ENCODE measurements at regions not wholly inside any gene's neighbourhood (a gene's known extent, or its start where the extent isn't known, plus 50 kb on each side); places are given as distances from the start of the nearest gene placed in this dataset.

- Histone ChIP-seq H3K79me2 (ENCODE audit: control insufficient read depth, insufficient read depth, low read length) (no peaks in the 10 kb centered on the region), H3K4me2 (replicated peaks; ENCODE audit: low read depth, low read length, poor library complexity, severe bottlenecking) (no peak overlapping the region), H3K4me3 (ENCODE audit: control extremely low read depth in 1 of 5, extremely low read depth in 1 of 5, insufficient read depth in 1 of 5, low read depth in 2 of 5, low read length in 4 of 5) (no peak overlapping the region), H3K9ac (ENCODE audit: low read length) (no peak overlapping the region), H3K27me3 (replicated peaks in 1 of 4; ENCODE audit: control extremely low read depth in 1 of 4, control insufficient read depth in 3 of 4, insufficient read depth in 4 of 4, low read length in 3 of 4) (no peaks in the 10 kb centered on the region), H3K4me1 (ENCODE audit: control insufficient read depth in 2 of 2, insufficient read depth in 2 of 2, low read length in 2 of 2) (no peaks in the 10 kb centered on the region), H4K20me1 (ENCODE audit: control insufficient read depth, insufficient read depth, low read length, poor library complexity, severe bottlenecking) (no peaks in the 10 kb centered on the region), H3K27ac (ENCODE audit: low read length in 2 of 2) (no peak overlapping the region), H3K9me3 (ENCODE audit: control extremely low read depth in 1 of 3, control insufficient read depth in 2 of 3, insufficient read depth in 1 of 3, low read length in 2 of 3) (no peaks in the 10 kb centered on the region), H2AFZ (ENCODE audit: insufficient read depth, low read depth, low read length, poor library complexity, severe bottlenecking) (no peak overlapping the region), H3K36me3 (replicated peaks in 1 of 2; ENCODE audit: control extremely low read depth in 1 of 2, control insufficient read depth in 1 of 2, extremely low read depth in 1 of 2, insufficient read depth in 2 of 2, low read length in 1 of 2) (no peaks in the 10 kb centered on the region)
- CTCF ChIA-PET, result no interaction called here
- Mint-ChIP-seq H3K4me1 (no peaks in the 10 kb centered on the region), H3K9me3 (ENCODE audit: insufficient read depth) (no peaks in the 10 kb centered on the region), H3K4me3 (no peak overlapping the region), H3K27me3 (peaks cover 8% of the 10 kb centered on the region), H3K27ac (no peak overlapping the region)
- POLR2A ChIA-PET, result no interaction called here
- TF ChIP-seq CTCF (IDR thresholded peaks at IDR 0.05) (no peak), EZH2 (IDR thresholded peaks at IDR 0.05; ENCODE audit: borderline replicate concordance, insufficient read depth, low read depth, low read length, poor library complexity, severe bottlenecking) (no peak)
- intact Hi-C loops (cut with micrococcal nuclease), result no loop called here
- DNase-seq (no peak), ATAC-seq (ENCODE audit: low read depth) (no peak)
- WGBS (ENCODE audit: insufficient coverage), result 81% methylated on average over 3 of the region's 5 CpGs
These were observed 91.5 kb downstream of the COX18 start for GRCh38 chr4:72977936-72978485.

DNA sequence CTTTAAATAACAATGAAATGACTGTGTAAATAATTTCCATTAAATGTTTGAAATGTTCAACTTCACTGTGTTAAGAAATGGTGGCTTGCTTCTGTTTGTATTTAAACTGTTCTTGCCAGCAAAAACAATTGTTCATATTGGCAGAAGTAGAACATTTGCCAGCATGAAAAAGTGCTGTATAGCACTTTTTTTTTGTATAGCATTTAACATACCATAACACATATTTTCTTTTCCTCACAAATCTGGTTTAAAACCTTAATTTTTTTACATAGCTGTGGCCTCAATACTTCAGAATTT lies 94.1 kb downstream of the COX18 start:
- Histone ChIP-seq H3K4me3 (ENCODE audit: control extremely low read depth in 1 of 5, extremely low read depth in 1 of 5, insufficient read depth in 1 of 5, low read depth in 2 of 5, low read length in 4 of 5) (no peak overlapping the region), H4K20me1 (ENCODE audit: control insufficient read depth, insufficient read depth, low read length, poor library complexity, severe bottlenecking) (no peaks in the 10 kb centered on the region), H3K4me1 (ENCODE audit: control insufficient read depth in 2 of 2, insufficient read depth in 2 of 2, low read length in 2 of 2) (no peaks in the 10 kb centered on the region), H3K4me2 (replicated peaks; ENCODE audit: low read depth, low read length, poor library complexity, severe bottlenecking) (no peak overlapping the region), H3K27ac (ENCODE audit: low read length in 2 of 2) (no peak overlapping the region), H3K36me3 (replicated peaks in 1 of 2; ENCODE audit: control extremely low read depth in 1 of 2, control insufficient read depth in 1 of 2, extremely low read depth in 1 of 2, insufficient read depth in 2 of 2, low read length in 1 of 2) (no peaks in the 10 kb centered on the region), H3K9ac (ENCODE audit: low read length) (no peak overlapping the region), H3K27me3 (replicated peaks in 1 of 4; ENCODE audit: control extremely low read depth in 1 of 4, control insufficient read depth in 3 of 4, insufficient read depth in 4 of 4, low read length in 3 of 4) (peaks cover 0 to 3% (median 0%) of the 10 kb centered on the region in 4 experiments), H2AFZ (ENCODE audit: insufficient read depth, low read depth, low read length, poor library complexity, severe bottlenecking) (no peak overlapping the region), H3K79me2 (ENCODE audit: control insufficient read depth, insufficient read depth, low read length) (no peaks in the 10 kb centered on the region), H3K9me3 (ENCODE audit: control extremely low read depth in 1 of 3, control insufficient read depth in 2 of 3, insufficient read depth in 1 of 3, low read length in 2 of 3) (no peaks in the 10 kb centered on the region)
- peaks cover 8% of the 10 kb centered on the region for H3K27me3 Mint-ChIP-seq
- no peaks in the 10 kb centered on the region for H3K9me3 Mint-ChIP-seq (ENCODE audit: insufficient read depth)
- DNase-seq (no peak), ATAC-seq (ENCODE audit: low read depth) (no peak)
- no peaks in the 10 kb centered on the region for H3K4me1 Mint-ChIP-seq
- H3K4me3 Mint-ChIP-seq, result no peak overlapping the region
- intact Hi-C loops (cut with micrococcal nuclease), result no loop called here
- POLR2A ChIA-PET, result no interaction called here
- H3K27ac Mint-ChIP-seq, result no peak overlapping the region
- TF ChIP-seq CTCF (IDR thresholded peaks at IDR 0.05), result no peak
- CTCF ChIA-PET, result no interaction called here
